ENCODE measurements at regions not wholly inside any gene's neighbourhood (a gene's known extent, or its start where the extent isn't known, plus 50 kb on each side); places are given as distances from the start of the nearest gene placed in this dataset.

- Histone ChIP-seq H3K27me3 (no peaks in the 10 kb centered on the region), H3K27ac (no peak overlapping the region), H3K4me3 (no peak overlapping the region), H3K4me1 (no peaks in the 10 kb centered on the region), H3K9me3 (no peaks in the 10 kb centered on the region), H3K36me3 (replicated peaks in 1 of 2; ENCODE audit: insufficient read depth in 1 of 2, low read depth in 2 of 2) (no peaks in the 10 kb centered on the region)
- no peak for ATAC-seq
- intact Hi-C loops (cut with DNase I) = no loop called here
- TF ChIP-seq CTCF (IDR thresholded peaks at IDR 0.05) = no peak
- no peak for TF ChIP-seq POLR2A (IDR thresholded peaks at IDR 0.05)
- DNase-seq = no peak
Measured at GRCh38 chr6:74585753-74586152, 620.1 kb downstream of the COL12A1 start.

GRCh38 chr6:74581681-74582080 lies 624.2 kb downstream of the COL12A1 start:
- WGBS, 2 donors = 84 to 92% methylated on average over 6 of the region's 6 CpGs
- DNase-seq = no peak
- no peaks in the 10 kb centered on the region for H3K36me3 ChIP-seq (replicated peaks in 1 of 2; ENCODE audit: insufficient read depth in 1 of 2, low read depth in 2 of 2)

GRCh38 chr6:74579794-74580193 lies 626.1 kb downstream of the COL12A1 start:
- Histone ChIP-seq H3K4me1 (no peaks in the 10 kb centered on the region), H3K4me3 (no peak overlapping the region), H3K9me3 (no peaks in the 10 kb centered on the region), H3K36me3 (replicated peaks in 1 of 2; ENCODE audit: insufficient read depth in 1 of 2, low read depth in 2 of 2) (no peaks in the 10 kb centered on the region), H3K27me3 (no peaks in the 10 kb centered on the region), H3K27ac (no peak overlapping the region)
- WGBS, 2 donors = 64 to 68% methylated on average over 3 of the region's 3 CpGs
- ATAC-seq (no peak), DNase-seq (no peak)
- TF ChIP-seq CTCF (IDR thresholded peaks at IDR 0.05) = no peak
- TF ChIP-seq POLR2A (IDR thresholded peaks at IDR 0.05) = no peak
- intact Hi-C loops (cut with DNase I) = no loop called here

More at GRCh38 chr6:74581681-74582080, 624.2 kb downstream of the COL12A1 start:
- Histone ChIP-seq H3K27ac (no peak overlapping the region), H3K27me3 (no peaks in the 10 kb centered on the region), H3K9me3 (no peaks in the 10 kb centered on the region), H3K4me1 (no peaks in the 10 kb centered on the region), H3K4me3 (no peak overlapping the region)
- ATAC-seq = no peak
- TF ChIP-seq CTCF (IDR thresholded peaks at IDR 0.05) (no peak), POLR2A (IDR thresholded peaks at IDR 0.05) (no peak)
- intact Hi-C loops (cut with DNase I) = no loop called here

GRCh38 chr6:74579047-74579446 lies 626.8 kb downstream of the COL12A1 start:
- Histone ChIP-seq H3K27me3 (no peaks in the 10 kb centered on the region), H3K36me3 (replicated peaks in 1 of 2; ENCODE audit: insufficient read depth in 1 of 2, low read depth in 2 of 2) (no peaks in the 10 kb centered on the region), H3K4me1 (no peaks in the 10 kb centered on the region), H3K4me3 (no peak overlapping the region), H3K27ac (no peak overlapping the region), H3K9me3 (no peaks in the 10 kb centered on the region)
- TF ChIP-seq CTCF (IDR thresholded peaks at IDR 0.05) (no peak), POLR2A (IDR thresholded peaks at IDR 0.05) (no peak)
- intact Hi-C loops (cut with DNase I) = no loop called here
- DNase-seq (no peak), ATAC-seq (no peak)
- 73 to 80% methylated on average over 2 of the region's 2 CpGs for WGBS, 2 donors

- H3K9me3 ChIP-seq = no peaks in the 10 kb centered on the region
- no peak overlapping the region for H3K4me3 ChIP-seq
- no peaks in the 10 kb centered on the region for H3K27me3 ChIP-seq
- no peak for TF ChIP-seq CTCF (IDR thresholded peaks at IDR 0.05)
- intact Hi-C loops (cut with DNase I) = no loop called here
- no peak overlapping the region for H3K27ac ChIP-seq
- DNase-seq = no peak
- no peak for ATAC-seq
- H3K4me1 ChIP-seq = no peaks in the 10 kb centered on the region
- no peaks in the 10 kb centered on the region for H3K36me3 ChIP-seq (replicated peaks in 1 of 2; ENCODE audit: insufficient read depth in 1 of 2, low read depth in 2 of 2)
Measured at GRCh38 chr6:74578339-74578738, 627.5 kb downstream of the COL12A1 start.
